WTC11 (cell line): ENCODE measurements at regions not wholly inside any gene's neighbourhood (a gene's known extent, or its start where the extent isn't known, plus 50 kb on each side); places are given as distances from the start of the nearest gene placed in this dataset.

Source experiments
- ARID4B ChIP-seq: sonication (generic); formaldehyde crosslinking; IDR thresholded peaks from 2 replicates; pipeline ENCODE4 v1.8.0; 2023; ENCODE audit warnings: missing genetic modification reagents, mild to moderate bottlenecking, borderline replicate concordance
- CTCF ChIP-seq: fragments of 200-600 bp; IDR thresholded peaks from 2 replicates; pipeline ENCODE4 v1.8.0; 2022; ENCODE audit warnings: antibody characterized with exemption
- E2F1 ChIP-seq: sonication (generic); formaldehyde crosslinking; IDR thresholded peaks from 2 replicates; pipeline ENCODE4 v1.8.0; 2022; ENCODE audit warnings: mild to moderate bottlenecking, missing genetic modification reagents
- ETV6 ChIP-seq: sonication (generic); formaldehyde crosslinking; IDR thresholded peaks from 2 replicates; pipeline ENCODE4 v1.8.1; 2022; ENCODE audit warnings: mild to moderate bottlenecking, missing genetic modification reagents
- NFYB ChIP-seq: sonication (generic); formaldehyde crosslinking; conservative IDR thresholded peaks from 2 replicates; pipeline ENCODE4 v1.8.0; 2022; ENCODE audit warnings: low read depth, missing genetic modification reagents
- PRRX2 ChIP-seq: fragments of 250-450 bp; sonication (Bioruptor Pico); IDR thresholded peaks from 2 replicates; pipeline ENCODE4 v1.8.0; 2021; ENCODE audit warnings: mild to moderate bottlenecking
- RELA ChIP-seq: sonication (generic); formaldehyde crosslinking; IDR thresholded peaks from 2 replicates; pipeline ENCODE4 v1.8.1; 2022; ENCODE audit warnings: missing genetic modification reagents, mild to moderate bottlenecking, borderline replicate concordance
- ZNF512 ChIP-seq: sonication (generic); formaldehyde crosslinking; IDR thresholded peaks from 2 replicates; pipeline ENCODE4 v1.8.1; 2022; ENCODE audit warnings: missing genetic modification reagents, borderline replicate concordance
- ZNF671 ChIP-seq: fragments of 250-450 bp; sonication (Bioruptor Pico); IDR thresholded peaks from 2 replicates; pipeline ENCODE4 v1.8.0; 2021; ENCODE audit warnings: mild to moderate bottlenecking

GRCh38 chr14:44279357-44279756 is 227.7 kb downstream of the FSCB start:
- TF ChIP-seq ETV6 = no peak
- TF ChIP-seq RELA (CRISPR knock-in tag) = no peak
- TF ChIP-seq ZNF512 (CRISPR knock-in tag) = no peak
- TF ChIP-seq CTCF = no peak
- TF ChIP-seq PRRX2 = no peak
- no peak for TF ChIP-seq ZNF671
- no peak for TF ChIP-seq ARID4B (CRISPR knock-in tag)
- no peak for TF ChIP-seq NFYB
- TF ChIP-seq E2F1 = no peak
